Smooth muscle cell (in vitro differentiated cells): ENCODE measurements at regions not wholly inside any gene's neighbourhood (a gene's known extent, or its start where the extent isn't known, plus 50 kb on each side); places are given as distances from the start of the nearest gene placed in this dataset.

ENCODE experiments used
- DNase-seq: peaks from one replicate; lab custom pipeline; 2025; ENCODE audit not compliant: unreplicated experiment; lab: John Stamatoyannopoulos, UW
- H2AFZ ChIP-seq: fragments of 200-600 bp; sonication (generic); 2 replicates; pipeline ENCODE4 v1.6.0; 2016; ENCODE audit warnings: antibody characterized with exemption, low read depth, mild to moderate bottlenecking
- H3F3A ChIP-seq: fragments of 200-600 bp; sonication (generic); 2 replicates; pipeline ENCODE4 v1.6.0; 2017; ENCODE audit warnings: antibody characterized with exemption, low read depth
- H3K27ac ChIP-seq: fragments of 200-600 bp; sonication (generic); 2 replicates; pipeline ENCODE4 v1.5.1; 2016; ENCODE audit warnings: low read depth, mild to moderate bottlenecking
- H3K27me3 ChIP-seq: fragments of 200-600 bp; sonication (generic); 2 replicates; pipeline ENCODE4 v1.6.1; 2016; ENCODE audit warnings: low read depth, mild to moderate bottlenecking
- H3K36me3 ChIP-seq: fragments of 200-600 bp; sonication (generic); 2 replicates; pipeline ENCODE4 v1.5.1; 2016; ENCODE audit warnings: low read depth
- H3K4me1 ChIP-seq: fragments of 200-600 bp; sonication (generic); 2 replicates; pipeline ENCODE4 v1.5.1; 2016; ENCODE audit warnings: low read depth
- H3K4me2 ChIP-seq: fragments of 200-600 bp; sonication (generic); 2 replicates; pipeline ENCODE4 v1.6.0; 2016; ENCODE audit warnings: mild to moderate bottlenecking
- H3K4me3 ChIP-seq: fragments of 200-600 bp; sonication (generic); 2 replicates; pipeline ENCODE4 v1.5.1; 2016; ENCODE audit warnings: mild to moderate bottlenecking
- H3K79me2 ChIP-seq: fragments of 200-600 bp; sonication (generic); 2 replicates; pipeline ENCODE4 v1.6.0; 2016; ENCODE audit warnings: low read depth, mild to moderate bottlenecking
- H3K9ac ChIP-seq: fragments of 200-600 bp; sonication (generic); 2 replicates; pipeline ENCODE4 v1.6.0; 2016; ENCODE audit warnings: low read depth
- H3K9me3 ChIP-seq: fragments of 200-600 bp; sonication (generic); replicated peaks from 2 replicates; pipeline ENCODE4 v1.5.1; 2016; ENCODE audit warnings: low read depth
- H4K20me1 ChIP-seq: fragments of 200-600 bp; sonication (generic); 2 replicates; pipeline ENCODE4 v1.6.0; 2016; ENCODE audit warnings: low read depth
- CTCF ChIP-seq: fragments of 200-600 bp; sonication (generic); IDR thresholded peaks from 2 replicates; pipeline ENCODE4 v1.5.1; 2017; ENCODE audit warnings: borderline replicate concordance, mild to moderate bottlenecking, antibody characterized with exemption; ENCODE audit not compliant: insufficient read depth, poor library complexity, severe bottlenecking
- WGBS: methylation state at CpG from one replicate; pipeline ENCODE4 v1.1.7; 2016; ENCODE audit warnings: low lambda C conversion rate; 5-methylcytosine and 5-hydroxymethylcytosine counted together

- Histone ChIP-seq H3K4me2 (no peak overlapping the region), H3F3A (no peaks in the 10 kb centered on the region), H2AFZ (no peak overlapping the region), H3K4me1 (peaks cover 18% of the 10 kb centered on the region), H3K36me3 (no peaks in the 10 kb centered on the region), H3K27me3 (no peaks in the 10 kb centered on the region), H3K9ac (no peak overlapping the region), H3K4me3 (no peak overlapping the region), H3K79me2 (no peaks in the 10 kb centered on the region), H3K27ac (no peak overlapping the region), H4K20me1 (no peaks in the 10 kb centered on the region), H3K9me3 (no peaks in the 10 kb centered on the region)
- no peak for TF ChIP-seq CTCF
- DNase-seq = no peak
- 11% methylated on average over 1 of the region's 1 CpG for WGBS
These were observed 468.1 kb downstream of the SPATA31D1 start for GRCh38 chr9:82456642-82457041.

- no peaks in the 10 kb centered on the region for H3K36me3 ChIP-seq
- no peak overlapping the region for H3K4me2 ChIP-seq
- no peak overlapping the region for H2AFZ ChIP-seq
- H3K9ac ChIP-seq = no peak overlapping the region
- H4K20me1 ChIP-seq = no peaks in the 10 kb centered on the region
- no peaks in the 10 kb centered on the region for H3F3A ChIP-seq
- no peak overlapping the region for H3K4me3 ChIP-seq
- no peaks in the 10 kb centered on the region for H3K9me3 ChIP-seq
- WGBS = 55% methylated on average over 2 of the region's 2 CpGs
- H3K27me3 ChIP-seq = no peaks in the 10 kb centered on the region
- no peak for DNase-seq
- no peaks in the 10 kb centered on the region for H3K79me2 ChIP-seq
- no peak for TF ChIP-seq CTCF
- no peak overlapping the region for H3K27ac ChIP-seq
- peaks cover 18% of the 10 kb centered on the region for H3K4me1 ChIP-seq
These were observed 468.7 kb downstream of the SPATA31D1 start for GRCh38 chr9:82457298-82457697.

- Histone ChIP-seq H2AFZ (no peak overlapping the region), H3K79me2 (no peaks in the 10 kb centered on the region), H3K27me3 (no peaks in the 10 kb centered on the region), H3K4me1 (peaks cover 18% of the 10 kb centered on the region), H3K36me3 (no peaks in the 10 kb centered on the region), H4K20me1 (no peaks in the 10 kb centered on the region), H3K4me3 (no peak overlapping the region), H3K9ac (no peak overlapping the region), H3K27ac (no peak overlapping the region), H3K9me3 (no peaks in the 10 kb centered on the region), H3F3A (no peaks in the 10 kb centered on the region), H3K4me2 (no peak overlapping the region)
- no peak for DNase-seq
- TF ChIP-seq CTCF = no peak
- 83% methylated on average over 5 of the region's 5 CpGs for WGBS
These were observed 469.3 kb downstream of the SPATA31D1 start for GRCh38 chr9:82457891-82458290.

GRCh38 chr9:82458296-82458695 lies 469.7 kb downstream of the SPATA31D1 start:
- no peak overlapping the region for H2AFZ ChIP-seq
- H3K9ac ChIP-seq = no peak overlapping the region
- H3F3A ChIP-seq = no peaks in the 10 kb centered on the region
- H3K79me2 ChIP-seq = no peaks in the 10 kb centered on the region
- H3K36me3 ChIP-seq = no peaks in the 10 kb centered on the region
- no peak for DNase-seq
- H4K20me1 ChIP-seq = no peaks in the 10 kb centered on the region
- H3K27ac ChIP-seq = no peak overlapping the region
- H3K27me3 ChIP-seq = no peaks in the 10 kb centered on the region
- TF ChIP-seq CTCF = no peak
- peaks cover 18% of the 10 kb centered on the region for H3K4me1 ChIP-seq
- no peak overlapping the region for H3K4me2 ChIP-seq
- 77% methylated on average over 2 of the region's 2 CpGs for WGBS
- no peak overlapping the region for H3K4me3 ChIP-seq
- H3K9me3 ChIP-seq = no peaks in the 10 kb centered on the region
